Lower lobe of right lung (tissue), 2 donors: ENCODE measurements at regions not wholly inside any gene's neighbourhood (a gene's known extent, or its start where the extent isn't known, plus 50 kb on each side); places are given as distances from the start of the nearest gene placed in this dataset.

ENCODE experiments used
- ATAC-seq, 2 donors: fragments of 200-7000 bp; cut with Tn5 transposase; one replicate each; pipeline ENCODE4 v1.9.1; 2020 to 2022; ENCODE audit warnings: mild to moderate bottlenecking in 2 of 2, moderate library complexity in 2 of 2
- DNase-seq: peaks from one replicate; pipeline ENCODE4 v3.0.0-alpha.2; 2020
- H3K27ac ChIP-seq: fragments of 200-600 bp; one replicate; pipeline ENCODE4 v1.8.0; 2022
- H3K27me3 ChIP-seq: fragments of 200-600 bp; one replicate; pipeline ENCODE4 v1.8.0; 2022; ENCODE audit warnings: low read depth
- H3K36me3 ChIP-seq: fragments of 200-600 bp; one replicate; pipeline ENCODE4 v1.8.0; 2022; ENCODE audit warnings: mild to moderate bottlenecking
- H3K4me1 ChIP-seq: fragments of 200-600 bp; one replicate; pipeline ENCODE4 v1.8.0; 2022
- H3K4me3 ChIP-seq: fragments of 200-600 bp; one replicate; pipeline ENCODE4 v1.8.0; 2022; ENCODE audit warnings: mild to moderate bottlenecking
- H3K9me3 ChIP-seq: fragments of 200-600 bp; one replicate; pipeline ENCODE4 v1.8.0; 2022
- CTCF ChIP-seq: fragments of 200-600 bp; IDR thresholded peaks from one replicate; pipeline ENCODE4 v1.8.0; 2022; ENCODE audit warnings: antibody characterized with exemption, mild to moderate bottlenecking
- intact Hi-C: fragments of 100-400 bp; cut with DNase I; formaldehyde crosslinking; loops from one replicate; pipeline ENCODE4 v1.11.0; 2022
- donor health status: DM: no; HTN: yes; CAD: no; lungs with severe emphysema.

- H3K4me1 ChIP-seq: peaks cover 7% of the 10 kb centered on the region
- H3K9me3 ChIP-seq: no peaks in the 10 kb centered on the region
- peaks cover 6% of the 10 kb centered on the region for H3K27me3 ChIP-seq
- TF ChIP-seq CTCF: no peak
- H3K36me3 ChIP-seq: no peaks in the 10 kb centered on the region
- H3K27ac ChIP-seq: peak overlapping the region; percentile 21
- DNase-seq: no peak
- intact Hi-C loops: no loop called here
- peak; percentile 75 to 80 for ATAC-seq
- no peak overlapping the region for H3K4me3 ChIP-seq
Observed at GRCh38 chr1:29984166-29984861, 739.1 kb downstream of the MATN1 start.

GRCh38 chr1:29983321-29983720 lies 740.1 kb downstream of the MATN1 start:
- H3K27me3 ChIP-seq: peaks cover 6% of the 10 kb centered on the region
- no peak for DNase-seq
- ATAC-seq: no peak
- intact Hi-C loops: no loop called here
- no peak for TF ChIP-seq CTCF
- H3K9me3 ChIP-seq: no peaks in the 10 kb centered on the region
- H3K27ac ChIP-seq: no peak overlapping the region
- no peaks in the 10 kb centered on the region for H3K36me3 ChIP-seq
- peaks cover 7% of the 10 kb centered on the region for H3K4me1 ChIP-seq
- no peak overlapping the region for H3K4me3 ChIP-seq

GRCh38 chr1:29981586-29982239 lies 741.7 kb downstream of the MATN1 start:
- DNase-seq: no peak
- no peak overlapping the region for H3K4me3 ChIP-seq
- H3K36me3 ChIP-seq: no peaks in the 10 kb centered on the region
- H3K27me3 ChIP-seq: peaks cover 6% of the 10 kb centered on the region
- no peak for TF ChIP-seq CTCF
- peaks cover 7% of the 10 kb centered on the region for H3K4me1 ChIP-seq
- no peak overlapping the region for H3K27ac ChIP-seq
- no peak for ATAC-seq
- no peaks in the 10 kb centered on the region for H3K9me3 ChIP-seq
- intact Hi-C loops: no loop called here

- ATAC-seq (no peak), DNase-seq (no peak)
- no peaks in the 10 kb centered on the region for H3K9me3 ChIP-seq
- H3K27ac ChIP-seq: no peak overlapping the region
- H3K4me1 ChIP-seq: no peaks in the 10 kb centered on the region
- H3K27me3 ChIP-seq: peaks cover 14% of the 10 kb centered on the region
- no peak for TF ChIP-seq CTCF
- H3K36me3 ChIP-seq: no peaks in the 10 kb centered on the region
- no peak overlapping the region for H3K4me3 ChIP-seq
- intact Hi-C loops: no loop called here
Observed at GRCh38 chr1:29977550-29977949, 741.2 kb downstream of the PTPRU start.

GRCh38 chr1:29975036-29975694 lies 738.8 kb downstream of the PTPRU start:
- Histone ChIP-seq H3K4me3 (no peak overlapping the region), H3K36me3 (no peaks in the 10 kb centered on the region), H3K9me3 (no peaks in the 10 kb centered on the region), H3K27ac (no peak overlapping the region), H3K4me1 (no peaks in the 10 kb centered on the region), H3K27me3 (peaks cover 19% of the 10 kb centered on the region)
- intact Hi-C loops: no loop called here
- no peak for ATAC-seq
- TF ChIP-seq CTCF: no peak
- DNase-seq: no peak
